ENCODE measurements at regions not wholly inside any gene's neighbourhood (a gene's known extent, or its start where the extent isn't known, plus 50 kb on each side); places are given as distances from the start of the nearest gene placed in this dataset.

DNA sequence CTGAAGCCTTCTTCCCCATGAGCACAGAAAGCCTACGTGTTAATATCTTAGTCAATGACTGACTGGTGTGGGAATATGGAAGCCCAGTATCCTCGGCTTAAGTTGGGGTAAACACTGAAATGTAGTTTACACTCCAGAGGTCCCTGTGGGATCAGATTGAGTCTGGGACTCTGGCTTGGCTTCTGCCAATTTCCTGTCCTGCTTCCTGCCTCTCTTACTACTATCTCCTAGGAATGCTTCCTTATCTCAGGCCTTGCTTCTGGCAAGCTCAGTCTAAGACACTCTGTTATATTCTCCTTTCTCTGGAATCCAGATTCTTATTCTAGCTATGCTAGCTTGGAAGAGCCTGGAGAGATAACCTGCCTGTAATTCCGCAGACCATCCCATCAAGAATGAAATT lies 174.0 kb upstream of the LDB2 start:
- no peak overlapping the region for H3K27ac ChIP-seq (ENCODE audit: low read length)
- H3K36me3 ChIP-seq (ENCODE audit: insufficient read depth, low read depth, low read length), result no peaks in the 10 kb centered on the region
- H3K4me3 ChIP-seq (ENCODE audit: low read length), result no peak overlapping the region
- H3K9me3 ChIP-seq (ENCODE audit: insufficient read depth, low read depth, low read length), result no peaks in the 10 kb centered on the region
- no peaks in the 10 kb centered on the region for H3K27me3 ChIP-seq (ENCODE audit: insufficient read depth, low read length)
- no peaks in the 10 kb centered on the region for H3K4me1 ChIP-seq (ENCODE audit: insufficient read depth, low read length)
- no peak overlapping the region for H3K9ac ChIP-seq (ENCODE audit: low read depth, low read length)

DNA sequence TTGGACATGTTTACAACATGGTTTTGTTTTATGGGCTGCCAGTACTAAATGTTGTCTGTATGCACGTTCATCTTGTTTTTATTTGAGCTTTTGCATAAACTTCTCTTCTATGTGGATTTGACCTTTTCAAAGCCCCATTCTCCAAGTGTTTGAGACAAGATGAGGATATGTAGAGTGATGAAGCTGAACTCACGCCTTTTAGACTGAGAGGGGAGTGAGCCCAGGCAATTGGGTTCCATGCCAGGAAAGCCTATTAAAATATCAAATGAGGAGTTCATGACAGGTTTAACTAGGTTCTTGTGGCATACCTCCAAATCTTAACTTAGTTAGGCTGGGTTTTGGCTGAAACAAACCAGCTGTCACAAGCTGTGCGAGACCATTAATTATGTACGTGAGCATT lies 170.4 kb upstream of the LDB2 start:
- Histone ChIP-seq H3K9me3 (ENCODE audit: insufficient read depth, low read depth, low read length) (no peaks in the 10 kb centered on the region), H3K27ac (ENCODE audit: low read length) (no peak overlapping the region), H3K4me3 (ENCODE audit: low read length) (no peak overlapping the region), H3K27me3 (ENCODE audit: insufficient read depth, low read length) (no peaks in the 10 kb centered on the region), H3K9ac (ENCODE audit: low read depth, low read length) (no peak overlapping the region), H3K36me3 (ENCODE audit: insufficient read depth, low read depth, low read length) (no peaks in the 10 kb centered on the region), H3K4me1 (ENCODE audit: insufficient read depth, low read length) (peaks cover 8% of the 10 kb centered on the region; the same call in 1 of the 2 replicates)

DNA sequence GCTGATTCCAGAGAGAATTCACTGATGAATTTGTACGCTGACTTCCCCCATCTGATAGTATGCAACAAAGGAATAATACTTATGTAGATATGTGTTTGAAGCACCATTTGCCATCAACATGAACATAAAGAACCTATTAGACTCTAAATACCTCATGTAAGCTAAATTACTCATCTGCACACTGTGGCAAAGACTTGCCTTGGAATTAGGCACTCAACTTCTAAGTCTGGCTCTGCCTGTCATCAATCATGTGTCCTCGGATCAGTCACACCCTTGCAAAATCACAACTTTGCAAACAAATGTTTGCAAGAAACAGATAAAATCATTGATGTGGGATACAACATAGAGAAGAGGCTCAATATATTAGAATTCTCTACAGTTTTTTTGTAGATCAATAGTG lies 169.9 kb upstream of the LDB2 start:
- no peak overlapping the region for H3K4me3 ChIP-seq (ENCODE audit: low read length)
- H3K27ac ChIP-seq (ENCODE audit: low read length), result no peak overlapping the region
- no peak overlapping the region for H3K9ac ChIP-seq (ENCODE audit: low read depth, low read length)
- H3K36me3 ChIP-seq (ENCODE audit: insufficient read depth, low read depth, low read length), result no peaks in the 10 kb centered on the region
- H3K4me1 ChIP-seq (ENCODE audit: insufficient read depth, low read length), result peaks cover 8% of the 10 kb centered on the region; the same call in 1 of the 2 replicates
- no peaks in the 10 kb centered on the region for H3K27me3 ChIP-seq (ENCODE audit: insufficient read depth, low read length)
- no peaks in the 10 kb centered on the region for H3K9me3 ChIP-seq (ENCODE audit: insufficient read depth, low read depth, low read length)

DNA sequence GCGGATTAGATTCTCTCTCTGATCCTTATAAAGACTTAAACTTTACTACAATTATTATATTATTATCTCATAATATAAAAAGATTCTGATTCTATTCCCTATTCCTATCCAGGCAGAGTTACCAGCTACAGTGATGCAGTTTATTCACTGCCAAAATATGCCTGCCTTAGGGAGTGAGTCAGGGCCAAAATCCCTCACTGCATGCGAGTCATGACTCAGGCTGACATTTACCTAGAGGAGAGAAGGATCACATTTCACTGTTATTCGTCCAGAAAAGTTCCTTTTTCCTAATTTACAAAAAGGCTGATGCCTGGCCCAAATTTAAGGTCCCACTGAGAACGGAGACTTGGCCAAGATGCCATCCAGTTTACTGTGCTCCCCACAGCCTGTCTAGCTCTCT lies 168.5 kb upstream of the LDB2 start:
- H3K9me3 ChIP-seq (ENCODE audit: insufficient read depth, low read depth, low read length), result no peaks in the 10 kb centered on the region
- H3K27me3 ChIP-seq (ENCODE audit: insufficient read depth, low read length), result no peaks in the 10 kb centered on the region
- H3K4me3 ChIP-seq (ENCODE audit: low read length), result no peak overlapping the region
- H3K9ac ChIP-seq (ENCODE audit: low read depth, low read length), result no peak overlapping the region
- H3K4me1 ChIP-seq (ENCODE audit: insufficient read depth, low read length), result peaks cover 8% of the 10 kb centered on the region; the same call in 1 of the 2 replicates
- no peaks in the 10 kb centered on the region for H3K36me3 ChIP-seq (ENCODE audit: insufficient read depth, low read depth, low read length)
- no peak overlapping the region for H3K27ac ChIP-seq (ENCODE audit: low read length)

DNA sequence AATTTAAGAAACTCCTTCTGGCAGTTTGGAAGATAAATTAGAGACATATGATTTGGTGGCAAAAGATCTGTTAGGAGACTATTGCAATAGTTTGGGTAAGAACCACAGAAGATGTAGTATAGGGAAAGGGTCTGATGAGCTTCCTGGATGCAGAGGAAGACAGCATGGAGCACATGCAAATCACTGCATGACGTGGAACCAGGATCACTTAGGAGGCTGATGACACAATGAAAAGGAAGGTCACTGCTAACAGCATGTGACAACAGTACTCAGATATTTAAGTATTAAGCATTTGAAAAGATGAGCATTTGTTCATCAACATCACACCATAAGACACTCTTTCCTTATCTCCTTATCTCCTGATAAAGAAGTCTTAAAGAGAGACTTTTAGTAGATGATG lies 167.8 kb upstream of the LDB2 start:
- Histone ChIP-seq H3K9ac (ENCODE audit: low read depth, low read length) (no peak overlapping the region), H3K27ac (ENCODE audit: low read length) (no peak overlapping the region)

DNA sequence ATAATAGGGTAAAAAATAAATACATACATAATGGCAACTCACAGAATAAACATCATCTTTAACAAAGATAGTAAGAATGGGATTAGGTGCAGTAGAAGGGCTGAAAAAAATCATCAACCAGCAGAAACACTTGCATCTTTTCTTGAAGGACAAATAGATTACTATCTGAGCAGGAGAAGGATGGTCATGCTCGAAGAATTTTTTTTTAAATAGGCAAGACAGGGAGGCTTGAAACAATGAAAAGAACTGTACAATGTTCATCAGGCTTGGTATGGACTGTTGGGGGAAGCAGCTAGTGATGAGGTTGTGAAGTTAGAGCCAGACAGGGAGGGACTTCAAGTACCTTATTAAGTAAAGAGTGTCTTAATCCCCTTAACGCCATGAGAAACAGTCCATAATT lies 167.4 kb upstream of the LDB2 start:
- no peak overlapping the region for H3K4me3 ChIP-seq (ENCODE audit: low read length)
- H3K27ac ChIP-seq (ENCODE audit: low read length), result no peak overlapping the region
- no peaks in the 10 kb centered on the region for H3K36me3 ChIP-seq (ENCODE audit: insufficient read depth, low read depth, low read length)
- peaks cover 8% of the 10 kb centered on the region; the same call in 1 of the 2 replicates for H3K4me1 ChIP-seq (ENCODE audit: insufficient read depth, low read length)
- H3K9ac ChIP-seq (ENCODE audit: low read depth, low read length), result no peak overlapping the region
- H3K9me3 ChIP-seq (ENCODE audit: insufficient read depth, low read depth, low read length), result no peaks in the 10 kb centered on the region
- H3K27me3 ChIP-seq (ENCODE audit: insufficient read depth, low read length), result no peaks in the 10 kb centered on the region

More for the DNA sequence above, 167.8 kb upstream of the LDB2 start:
- H3K27me3 ChIP-seq (ENCODE audit: insufficient read depth, low read length), result no peaks in the 10 kb centered on the region
- peaks cover 8% of the 10 kb centered on the region; the same call in 1 of the 2 replicates for H3K4me1 ChIP-seq (ENCODE audit: insufficient read depth, low read length)
- H3K4me3 ChIP-seq (ENCODE audit: low read length), result no peak overlapping the region
- no peaks in the 10 kb centered on the region for H3K9me3 ChIP-seq (ENCODE audit: insufficient read depth, low read depth, low read length)
- no peaks in the 10 kb centered on the region for H3K36me3 ChIP-seq (ENCODE audit: insufficient read depth, low read depth, low read length)

DNA sequence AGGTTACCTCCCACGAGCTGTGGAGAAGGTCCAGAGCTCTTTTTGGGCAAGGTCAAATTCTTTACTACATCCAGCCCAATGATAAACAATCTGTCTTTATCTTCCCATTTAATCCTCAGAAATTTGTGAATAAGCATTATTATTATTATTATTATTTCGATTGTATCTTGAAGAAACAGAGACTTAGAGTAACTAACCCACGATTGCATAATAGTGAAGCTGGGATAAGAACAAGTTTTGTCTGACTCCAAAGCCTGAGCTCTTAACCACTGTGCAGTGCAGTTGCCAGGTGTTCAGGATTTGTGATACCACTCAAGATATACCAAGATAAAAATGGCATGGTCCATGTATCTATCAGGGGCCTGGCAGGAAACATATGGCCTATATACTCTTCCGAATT lies 166.5 kb upstream of the LDB2 start:
- no peaks in the 10 kb centered on the region for H3K9me3 ChIP-seq (ENCODE audit: insufficient read depth, low read depth, low read length)
- H3K4me3 ChIP-seq (ENCODE audit: low read length), result no peak overlapping the region
- no peaks in the 10 kb centered on the region for H3K36me3 ChIP-seq (ENCODE audit: insufficient read depth, low read depth, low read length)
- H3K9ac ChIP-seq (ENCODE audit: low read depth, low read length), result no peak overlapping the region
- no peak overlapping the region for H3K27ac ChIP-seq (ENCODE audit: low read length)
- H3K4me1 ChIP-seq (ENCODE audit: insufficient read depth, low read length), result peaks cover 8% of the 10 kb centered on the region; the same call in 1 of the 2 replicates
- no peaks in the 10 kb centered on the region for H3K27me3 ChIP-seq (ENCODE audit: insufficient read depth, low read length)

DNA sequence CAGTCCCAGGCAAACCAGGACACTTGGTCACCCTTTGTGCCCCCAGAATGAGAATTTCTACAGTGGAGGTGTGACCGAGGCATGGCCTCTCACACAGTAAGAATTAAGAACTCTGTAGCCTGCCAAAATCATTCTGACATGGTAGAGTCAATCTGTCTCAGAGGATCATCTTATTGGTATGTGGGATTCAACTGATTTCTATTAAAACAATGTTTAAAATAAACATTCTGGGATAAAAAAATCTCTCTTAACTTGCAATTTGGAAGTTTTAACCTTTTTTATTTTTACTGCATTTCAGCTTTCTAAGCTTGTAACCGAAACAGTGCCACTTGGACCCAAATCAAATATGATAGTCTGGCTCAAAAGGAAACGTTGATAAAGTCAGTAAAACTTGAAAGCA lies 165.4 kb upstream of the LDB2 start:
- H3K27me3 ChIP-seq (ENCODE audit: insufficient read depth, low read length), result no peaks in the 10 kb centered on the region
- H3K4me3 ChIP-seq (ENCODE audit: low read length), result no peak overlapping the region
- H3K4me1 ChIP-seq (ENCODE audit: insufficient read depth, low read length), result peaks cover 8% of the 10 kb centered on the region; the same call in 1 of the 2 replicates
- no peak overlapping the region for H3K27ac ChIP-seq (ENCODE audit: low read length)
- no peak overlapping the region for H3K9ac ChIP-seq (ENCODE audit: low read depth, low read length)
- H3K36me3 ChIP-seq (ENCODE audit: insufficient read depth, low read depth, low read length), result no peaks in the 10 kb centered on the region
- H3K9me3 ChIP-seq (ENCODE audit: insufficient read depth, low read depth, low read length), result no peaks in the 10 kb centered on the region

DNA sequence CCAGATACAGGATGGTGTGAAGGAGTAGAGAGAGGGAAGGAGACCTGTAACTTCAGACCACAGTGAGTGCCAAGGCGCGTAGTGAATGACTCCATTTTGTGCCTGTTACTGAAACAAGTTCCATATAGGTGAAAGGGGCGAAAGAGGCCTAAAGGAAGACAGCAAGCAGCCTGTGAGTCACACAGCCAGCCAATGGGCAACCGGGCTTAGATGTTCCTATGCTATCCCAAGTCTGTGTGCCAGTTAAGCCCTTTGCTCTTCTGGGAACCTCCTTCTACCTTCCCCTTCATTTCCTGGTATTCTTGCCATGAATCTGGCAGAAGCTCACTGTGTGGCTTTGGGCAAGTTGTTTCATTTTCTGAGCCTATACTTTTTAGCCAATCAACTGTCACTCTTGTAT lies 161.8 kb upstream of the LDB2 start:
- H3K36me3 ChIP-seq (ENCODE audit: insufficient read depth, low read depth, low read length), result no peaks in the 10 kb centered on the region
- H3K9me3 ChIP-seq (ENCODE audit: insufficient read depth, low read depth, low read length), result no peaks in the 10 kb centered on the region
- H3K27ac ChIP-seq (ENCODE audit: low read length), result no peak overlapping the region
- H3K9ac ChIP-seq (ENCODE audit: low read depth, low read length), result no peak overlapping the region
- H3K4me1 ChIP-seq (ENCODE audit: insufficient read depth, low read length), result no peaks in the 10 kb centered on the region
- no peak overlapping the region for H3K4me3 ChIP-seq (ENCODE audit: low read length)
- H3K27me3 ChIP-seq (ENCODE audit: insufficient read depth, low read length), result no peaks in the 10 kb centered on the region

DNA sequence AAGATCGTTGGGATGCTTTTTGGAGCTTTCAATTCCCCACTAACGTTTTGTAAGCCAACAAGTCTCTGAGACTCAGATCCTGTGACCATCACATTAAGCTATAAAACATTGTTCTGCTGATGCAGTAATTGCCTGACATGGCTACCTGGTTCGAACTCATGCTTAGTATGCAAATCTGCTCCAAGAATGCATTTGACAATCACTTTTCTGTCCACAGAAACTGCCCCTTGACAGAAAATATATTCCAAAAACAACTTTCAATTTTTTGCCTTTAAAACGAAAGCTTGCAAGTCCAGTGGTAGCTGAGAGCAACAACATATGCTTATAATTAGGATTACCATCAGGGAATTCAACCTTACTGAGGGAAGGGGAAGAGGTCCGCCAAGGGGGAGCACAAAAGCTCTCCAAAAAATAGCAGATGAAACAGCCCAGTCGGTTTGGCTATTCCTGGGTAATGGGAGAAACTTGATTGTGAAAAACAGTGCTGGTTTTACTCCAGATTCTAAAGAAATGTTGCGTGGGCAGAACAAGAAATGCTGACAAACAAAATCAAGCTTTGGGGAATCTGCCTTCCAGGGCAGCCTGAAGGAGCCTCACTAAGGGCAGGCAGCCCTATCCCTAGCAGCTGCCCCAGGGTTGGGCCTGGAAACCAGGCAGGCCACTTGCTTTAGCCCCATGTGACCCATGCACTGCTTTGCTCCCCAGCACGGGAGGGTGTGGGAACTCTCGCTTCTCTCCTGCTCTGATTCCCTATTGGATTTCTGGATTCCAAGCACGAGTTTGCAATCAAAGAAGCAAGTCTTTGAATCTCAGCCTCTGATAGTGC lies 160.7 kb upstream of the LDB2 start:
- Histone ChIP-seq H3K4me3 (ENCODE audit: low read length) (no peak overlapping the region), H3K9ac (ENCODE audit: low read depth, low read length) (no peak overlapping the region), H3K27ac (ENCODE audit: low read length) (no peak overlapping the region), H3K27me3 (ENCODE audit: insufficient read depth, low read length) (no peaks in the 10 kb centered on the region), H3K4me1 (ENCODE audit: insufficient read depth, low read length) (no peaks in the 10 kb centered on the region), H3K36me3 (ENCODE audit: insufficient read depth, low read depth, low read length) (no peaks in the 10 kb centered on the region), H3K9me3 (ENCODE audit: insufficient read depth, low read depth, low read length) (no peaks in the 10 kb centered on the region)

DNA sequence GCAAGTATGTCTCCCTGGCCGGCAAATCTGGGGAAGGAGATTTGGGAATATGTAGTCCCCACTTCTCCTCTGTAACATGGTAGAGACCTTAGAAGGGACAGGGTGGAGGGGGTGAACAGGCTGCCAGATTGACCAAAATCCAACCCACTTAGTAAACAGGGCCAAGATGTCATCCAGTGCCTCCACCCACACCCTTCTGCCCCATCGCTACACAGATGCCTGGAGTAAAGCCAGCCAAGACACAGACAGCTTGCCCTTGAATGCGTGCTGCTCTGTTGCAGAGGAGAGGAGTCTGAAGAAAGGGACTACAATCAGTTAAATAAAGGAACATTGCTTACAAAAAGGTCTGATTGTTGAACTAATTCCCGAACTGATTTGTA lies 160.1 kb upstream of the LDB2 start:
- no peak overlapping the region for H3K4me3 ChIP-seq (ENCODE audit: low read length)
- no peaks in the 10 kb centered on the region for H3K27me3 ChIP-seq (ENCODE audit: insufficient read depth, low read length)
- H3K27ac ChIP-seq (ENCODE audit: low read length), result no peak overlapping the region
- H3K36me3 ChIP-seq (ENCODE audit: insufficient read depth, low read depth, low read length), result no peaks in the 10 kb centered on the region
- H3K9ac ChIP-seq (ENCODE audit: low read depth, low read length), result no peak overlapping the region
- H3K4me1 ChIP-seq (ENCODE audit: insufficient read depth, low read length), result no peaks in the 10 kb centered on the region
- no peaks in the 10 kb centered on the region for H3K9me3 ChIP-seq (ENCODE audit: insufficient read depth, low read depth, low read length)

DNA sequence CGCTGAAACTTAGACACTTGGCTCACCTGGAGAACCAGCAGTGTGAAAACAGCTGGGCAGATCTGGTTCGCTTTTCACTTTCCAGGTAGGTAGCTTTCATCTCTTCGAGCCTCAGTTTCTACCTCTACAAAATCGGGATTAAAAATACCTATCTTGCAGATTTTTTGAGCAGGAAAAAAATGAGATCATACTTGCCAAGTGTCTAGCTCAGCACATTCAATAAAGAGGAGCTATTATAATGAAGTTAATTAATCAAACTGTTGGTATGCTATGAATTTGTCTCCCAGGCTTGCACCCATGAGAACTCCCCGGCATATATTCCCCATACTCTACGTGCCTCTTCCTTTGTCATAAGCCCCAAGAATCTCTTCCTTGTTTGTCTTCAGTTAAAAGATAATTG lies 158.6 kb upstream of the LDB2 start:
- Histone ChIP-seq H3K4me1 (ENCODE audit: insufficient read depth, low read length) (no peaks in the 10 kb centered on the region), H3K27ac (ENCODE audit: low read length) (no peak overlapping the region), H3K4me3 (ENCODE audit: low read length) (no peak overlapping the region), H3K36me3 (ENCODE audit: insufficient read depth, low read depth, low read length) (no peaks in the 10 kb centered on the region), H3K9ac (ENCODE audit: low read depth, low read length) (no peak overlapping the region), H3K27me3 (ENCODE audit: insufficient read depth, low read length) (no peaks in the 10 kb centered on the region), H3K9me3 (ENCODE audit: insufficient read depth, low read depth, low read length) (no peaks in the 10 kb centered on the region)

Data from iPS-20b (cell line).